GM18519 (cell line): ENCODE measurements at regions not wholly inside any gene's neighbourhood (a gene's known extent, or its start where the extent isn't known, plus 50 kb on each side); places are given as distances from the start of the nearest gene placed in this dataset.

Experiments
- ATAC-seq: cut with Tn5 transposase; IDR thresholded peaks from one replicate; pipeline ENCODE4 v1.9.1; 2021; ENCODE audit warnings: mild to moderate bottlenecking, moderate library complexity; ENCODE audit not compliant: unreplicated experiment, low FRiP score

DNA sequence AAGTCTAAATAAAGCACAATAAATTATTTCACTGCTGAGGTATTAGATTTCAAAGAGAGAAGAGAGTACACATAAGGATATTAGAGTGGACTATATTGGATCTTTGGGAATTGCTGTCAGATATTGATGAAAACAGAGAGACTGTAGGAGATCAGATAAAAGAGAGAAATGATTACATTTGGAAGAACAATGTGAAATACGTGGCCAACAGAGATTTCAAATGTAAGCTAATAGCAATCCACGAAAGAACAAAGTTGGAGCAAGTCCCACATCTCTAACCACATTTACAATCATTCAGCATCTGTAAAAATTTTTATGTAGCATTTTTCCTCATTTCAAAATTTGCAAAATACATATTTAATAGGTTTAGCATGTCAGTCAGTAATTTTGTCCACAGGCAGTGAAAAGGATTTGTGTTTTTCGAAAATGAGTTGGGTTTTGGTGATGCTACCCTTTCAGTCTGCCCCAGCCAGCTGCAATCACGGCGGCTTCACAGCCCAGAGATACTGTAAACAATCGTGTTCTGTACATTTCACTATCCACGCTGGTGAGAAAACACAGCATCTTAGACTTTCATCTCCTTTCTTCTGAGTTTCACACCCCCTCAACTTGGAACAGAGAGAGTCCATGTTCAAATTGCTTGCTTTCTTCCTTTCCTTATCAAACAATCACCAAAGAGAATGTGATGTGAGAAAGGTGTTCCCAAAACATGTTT, 209.1 kb upstream of the LYPLAL1 start:
- no peak for ATAC-seq

DNA sequence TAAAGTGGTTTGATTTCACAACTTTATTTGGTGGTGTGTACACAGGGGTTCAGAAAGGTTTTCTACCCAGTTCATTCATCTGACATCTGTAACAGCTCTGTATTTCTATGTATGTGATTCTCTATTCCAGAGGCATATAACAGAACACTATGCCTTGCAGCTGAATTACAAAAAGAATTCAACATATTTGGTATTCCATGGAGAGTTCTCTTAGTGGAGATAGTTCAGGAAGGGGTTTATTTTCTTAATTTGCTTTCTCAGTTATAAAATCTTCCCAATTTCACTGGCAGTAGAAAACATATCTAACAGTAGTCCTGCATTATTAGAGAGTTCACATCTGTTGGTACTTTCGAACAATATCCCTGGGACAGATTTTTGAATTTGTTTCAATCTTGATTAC, 207.9 kb upstream of the LYPLAL1 start:
- ATAC-seq: no peak

GRCh38 chr1:218967254-218967653, 206.4 kb upstream of the LYPLAL1 start:
- no peak for ATAC-seq

- ATAC-seq: no peak
These were observed 205.8 kb upstream of the LYPLAL1 start for GRCh38 chr1:218967836-218968235.

- ATAC-seq: no peak
These were observed 204.7 kb upstream of the LYPLAL1 start for GRCh38 chr1:218969006-218969405.

GRCh38 chr1:218970397-218970990, 203.2 kb upstream of the LYPLAL1 start:
- no peak for ATAC-seq

GRCh38 chr1:218971156-218971555, 202.5 kb upstream of the LYPLAL1 start:
- ATAC-seq: no peak

DNA sequence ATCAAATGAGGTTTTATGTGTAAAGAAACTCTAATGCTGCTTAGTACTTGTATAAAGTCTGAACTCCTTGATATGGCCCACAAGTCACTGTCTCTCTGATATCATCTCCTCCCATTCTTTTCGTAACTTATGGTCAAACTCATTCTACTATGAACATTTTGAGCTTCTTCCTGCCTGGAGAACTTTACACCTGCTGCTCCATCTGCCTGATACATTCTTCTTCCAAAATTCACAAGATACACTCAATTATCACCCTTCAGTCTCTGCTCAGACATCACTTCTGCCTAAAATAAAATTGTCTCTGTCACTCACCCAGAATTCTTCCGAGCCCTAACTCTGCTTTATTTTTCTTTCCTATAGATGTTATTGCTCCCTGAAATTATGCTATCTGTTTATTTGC, 192.8 kb upstream of the LYPLAL1 start:
- no peak for ATAC-seq

DNA sequence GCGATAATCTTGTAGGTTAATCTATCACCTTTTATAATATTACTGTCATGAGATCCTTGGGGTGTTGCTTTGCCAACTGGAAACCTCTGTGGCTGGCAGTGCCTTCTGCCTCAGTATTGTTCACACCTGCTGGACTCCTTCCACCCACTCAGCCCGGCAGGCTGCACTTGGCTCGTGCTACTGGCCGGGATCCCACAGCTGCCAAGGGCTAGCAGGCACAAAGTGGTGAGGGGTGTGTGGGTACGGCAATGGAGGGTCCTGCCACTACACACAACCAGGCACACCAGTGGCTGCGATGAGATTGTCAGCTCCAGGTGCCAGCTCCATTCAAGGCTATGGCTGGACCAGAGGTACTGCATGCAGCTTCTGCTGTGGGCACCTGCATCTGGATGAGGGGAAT, 191.2 kb upstream of the LYPLAL1 start:
- ATAC-seq: no peak

- ATAC-seq: no peak
These were observed 190.2 kb upstream of the LYPLAL1 start for GRCh38 chr1:218983433-218983832.

DNA sequence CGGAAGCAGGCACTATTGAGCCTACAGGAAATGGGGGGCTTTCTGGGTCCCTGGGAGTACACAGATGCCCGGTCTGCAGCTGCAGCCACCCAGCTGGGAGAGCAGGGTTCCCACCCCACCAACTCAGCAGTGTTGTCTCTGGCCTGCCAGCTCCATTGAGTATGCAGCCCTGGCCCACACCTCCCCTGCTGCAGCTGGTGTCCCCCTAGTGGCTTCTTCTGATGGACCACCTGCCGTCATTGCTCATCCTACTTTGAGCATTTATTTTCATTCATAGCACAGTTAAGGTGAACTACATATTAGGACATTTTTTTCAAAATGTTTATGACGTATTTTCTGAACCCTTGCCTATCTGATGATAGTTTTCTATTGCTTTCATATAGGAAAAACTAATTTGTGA, 189.8 kb upstream of the LYPLAL1 start:
- ATAC-seq: no peak

DNA sequence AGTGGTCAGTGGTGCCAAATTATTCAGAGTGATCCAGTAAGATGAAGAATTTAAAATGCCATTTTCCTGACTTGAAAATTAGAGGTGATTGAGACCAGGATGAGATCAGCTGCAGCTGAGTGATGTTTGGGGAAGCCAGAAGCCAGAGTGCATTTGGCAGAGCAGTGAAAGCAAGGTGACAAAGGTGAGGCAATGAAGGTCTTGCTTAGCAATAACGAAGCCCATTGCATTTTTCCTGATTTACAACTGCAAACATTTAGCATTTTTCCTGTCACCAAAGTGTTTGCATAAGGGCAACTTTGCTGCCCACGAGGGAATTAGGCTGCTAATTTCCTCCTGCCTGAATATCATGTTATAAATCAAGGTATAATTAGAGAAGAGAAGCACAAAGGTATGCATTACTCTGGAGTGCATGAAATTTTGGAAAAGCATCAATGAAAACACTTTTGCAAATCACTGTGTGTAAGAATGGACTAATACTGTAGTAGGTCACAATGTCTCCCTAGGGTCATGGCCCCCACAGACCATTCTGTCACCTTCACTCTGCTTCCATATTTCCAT, 188.2 kb upstream of the LYPLAL1 start:
- no peak for ATAC-seq

- ATAC-seq: no peak
These were observed 186.9 kb upstream of the LYPLAL1 start for GRCh38 chr1:218986816-218987215.

GRCh38 chr1:218990019-218990418, 183.7 kb upstream of the LYPLAL1 start:
- no peak for ATAC-seq

GRCh38 chr1:218991089-218991488, 182.6 kb upstream of the LYPLAL1 start:
- no peak for ATAC-seq

GRCh38 chr1:218994615-218995014, 179.1 kb upstream of the LYPLAL1 start:
- no peak for ATAC-seq

- no peak for ATAC-seq
These were observed 178.5 kb upstream of the LYPLAL1 start for GRCh38 chr1:218995091-218995665.

DNA sequence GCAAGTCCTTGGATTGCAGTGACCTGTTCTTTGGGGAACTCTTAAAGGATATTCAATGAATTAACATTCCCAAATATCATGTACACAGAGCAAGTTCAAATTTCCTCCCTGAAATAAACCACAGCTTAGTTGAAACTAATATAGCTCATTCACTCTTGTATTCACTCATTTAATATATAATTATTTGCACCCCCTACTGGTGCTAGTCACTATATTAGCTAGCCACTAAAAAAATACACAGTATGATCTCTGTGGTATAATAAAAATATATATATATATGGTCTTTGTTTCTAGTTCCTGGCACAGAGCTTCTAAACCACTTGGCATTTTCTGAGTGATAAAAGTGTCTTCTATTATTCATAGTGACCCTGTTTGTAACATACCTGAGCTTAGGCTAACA, 177.3 kb upstream of the LYPLAL1 start:
- ATAC-seq: no peak

DNA sequence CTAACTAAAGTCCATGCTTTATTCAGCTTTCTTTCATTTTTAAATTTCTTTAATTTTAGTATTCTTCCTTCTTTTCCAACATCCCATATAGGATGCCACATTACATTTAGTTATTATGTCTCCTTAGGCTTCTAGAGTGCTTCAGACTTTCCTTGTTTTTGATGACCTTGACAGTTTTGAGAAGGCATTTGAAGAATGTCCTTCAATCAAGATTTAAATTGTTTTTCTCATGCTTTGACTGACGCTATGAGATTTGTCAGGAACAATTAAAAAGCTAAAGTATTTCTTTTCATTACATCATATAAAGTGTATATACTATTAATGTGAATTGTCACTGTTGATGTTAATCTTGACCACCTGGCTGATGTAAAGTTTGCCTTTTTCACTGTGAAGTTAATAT, 173.7 kb upstream of the LYPLAL1 start:
- no peak for ATAC-seq

DNA sequence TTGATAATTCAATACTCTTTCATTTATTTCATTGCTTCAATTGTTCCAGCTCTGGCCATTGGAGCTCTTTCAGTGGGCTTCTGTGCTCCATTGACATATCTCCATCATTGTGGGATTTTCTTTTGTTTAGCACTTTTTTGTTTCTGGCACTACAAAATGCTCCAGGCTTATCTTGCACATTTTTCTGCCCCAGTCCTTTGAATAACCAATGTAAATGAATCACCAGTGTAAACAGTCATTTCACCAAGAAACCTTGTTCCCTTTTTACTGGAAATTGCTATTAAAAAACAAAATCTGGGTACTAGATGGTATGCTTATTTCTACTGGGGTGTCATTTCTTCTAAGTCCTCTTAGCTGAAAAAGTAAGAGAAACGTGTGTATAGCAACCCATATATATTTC, 173.0 kb upstream of the LYPLAL1 start:
- no peak for ATAC-seq

GRCh38 chr1:219010720-219011119, 163.0 kb upstream of the LYPLAL1 start:
- ATAC-seq: no peak

DNA sequence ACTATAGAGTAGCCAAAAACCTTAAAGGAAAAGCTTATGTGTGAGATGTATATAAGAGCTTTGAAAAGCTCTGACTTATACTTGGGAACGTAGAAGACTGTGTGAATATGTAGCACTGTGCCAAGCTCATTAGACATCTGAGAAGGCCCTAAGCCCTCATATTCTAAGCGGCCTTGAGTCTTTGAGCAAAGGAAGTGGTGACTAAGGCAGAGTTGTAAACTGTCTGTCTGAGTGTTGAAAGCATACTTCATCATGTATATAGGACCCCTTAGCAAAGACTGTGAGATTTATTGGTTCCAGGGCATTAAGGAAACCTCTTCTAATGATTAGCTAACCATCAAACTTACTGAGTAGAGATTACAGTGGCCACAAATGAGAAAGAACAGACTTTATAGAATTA, 153.3 kb upstream of the LYPLAL1 start:
- no peak for ATAC-seq
